Heart left ventricle (tissue), 16 donors: ENCODE measurements at regions not wholly inside any gene's neighbourhood (a gene's known extent, or its start where the extent isn't known, plus 50 kb on each side); places are given as distances from the start of the nearest gene placed in this dataset.

Experiments
- ATAC-seq, 4 donors: fragments of 200-7000 bp; cut with Tn5 transposase; one replicate each; pipeline ENCODE4 v1.9.1; 2020 to 2022; ENCODE audit warnings: moderate library complexity in 4 of 4, mild to moderate bottlenecking in 3 of 4, moderate number of reproducible peaks in 1 of 4
- DNase-seq, 5 donors: peaks; one replicate each; pipeline ENCODE4 v3.0.0-alpha.2; 2020
- H3K27ac ChIP-seq, 12 donors: fragments of 200-600 bp; sonication (generic) in 4 of 12; one replicate each; pipeline versions ENCODE4 v1.5.0 to v1.8.0; 2016 to 2022; ENCODE audit warnings: mild to moderate bottlenecking in 2 of 12
- H3K27me3 ChIP-seq, 9 donors: fragments of 200-600 bp; sonication (generic) in 2 of 9; one replicate each; pipeline versions ENCODE4 v1.5.1 to v1.8.0; 2016 to 2022; ENCODE audit warnings: mild to moderate bottlenecking in 3 of 9
- H3K36me3 ChIP-seq, 9 donors: fragments of 200-600 bp; sonication (generic) in 2 of 9; one replicate each; pipeline versions ENCODE4 v1.5.0 to v1.8.0; 2018 to 2022; ENCODE audit warnings: mild to moderate bottlenecking in 2 of 9
- H3K4me1 ChIP-seq, 12 donors: fragments of 200-600 bp; sonication (generic) in 4 of 12; one replicate each; pipeline versions ENCODE4 v1.5.0 to v1.8.0; 2016 to 2022; ENCODE audit warnings: mild to moderate bottlenecking in 3 of 12
- H3K4me3 ChIP-seq, 12 donors: fragments of 200-600 bp; sonication (generic) in 4 of 12; one replicate each; pipeline versions ENCODE4 v1.5.0 to v1.8.0; 2017 to 2022; ENCODE audit warnings: mild to moderate bottlenecking in 9 of 12, moderate library complexity in 4 of 12
- H3K9me3 ChIP-seq, 12 donors: fragments of 200-600 bp; sonication (generic) in 4 of 12; one replicate each; pipeline versions ENCODE4 v1.5.0 to v1.8.0; 2016 to 2022; ENCODE audit warnings: mild to moderate bottlenecking in 1 of 12
- CTCF ChIP-seq, 12 donors: fragments of 200-600 bp; sonication (generic) in 4 of 12; IDR thresholded peaks; one replicate each; pipeline versions ENCODE4 v1.5.0 to v1.8.0; 2018 to 2022; ENCODE audit warnings: antibody characterized with exemption in 12 of 12, mild to moderate bottlenecking in 5 of 12
- POLR2A ChIP-seq, 2 donors: fragments of 450-650 bp; IDR thresholded peaks; one replicate each; pipeline ENCODE4 v1.6.1; 2017; ENCODE audit warnings: antibody characterized with exemption in 2 of 2, mild to moderate bottlenecking in 2 of 2, moderate library complexity in 2 of 2
- WGBS, 4 donors: extraction: QIAGEN DNeasy Blood & Tissue Kit in 2 of 4; methylation state at CpG; one replicate each; pipeline versions ENCODE4 v1.1.5 to v1.1.7; 2013 to 2018; 5-methylcytosine and 5-hydroxymethylcytosine counted together
- intact Hi-C, 10 donors: fragments of 100-400 bp; cut with DNase I; formaldehyde crosslinking; loops; one replicate each; pipeline versions ENCODE4 v1.11.1 to v1.14.2; 2022
- donor health status: ischemic (EF 13 %, LVEDD 7.1; RV severe dilation, severe dysfunction).
- donor health status: healthy with polysubstance abuse.
- donor health status: DM: no; HTN: yes; CAD: no.
- donor health status: DM: no; HTN: no; CAD: no.
- donor health status: ischemic (EF 25% LVEDD 6.9; RV normal size, moderate dysfunction).
- donor health status: ischemic (EF 25% LVEDD 5.7; RV mildly dilated, moderate dysfunction).
- donor health status: healthy.
- donor health status: DM: yes; HTN: yes; CAD: no.
- donor health status: ischemic (EF 35%, LVEDD 5.7; RV mildly dilated, moderate dysfunction).
- donor health status: nonischemic (EF 11% LVEDD 7.7; RV severe dilation, severe dysfunction).
- donor health status: DM: yes; HTN: yes; CAD: no.
- donor health status: PGD.
- donor health status: ischemic (EF 29% LVEDD 5.4; RV normal size, mild dysfunction).
- donor health status: nonischemic (EF 23%, LVEDD 6.1; RV moderate dilation, normal function).

DNA sequence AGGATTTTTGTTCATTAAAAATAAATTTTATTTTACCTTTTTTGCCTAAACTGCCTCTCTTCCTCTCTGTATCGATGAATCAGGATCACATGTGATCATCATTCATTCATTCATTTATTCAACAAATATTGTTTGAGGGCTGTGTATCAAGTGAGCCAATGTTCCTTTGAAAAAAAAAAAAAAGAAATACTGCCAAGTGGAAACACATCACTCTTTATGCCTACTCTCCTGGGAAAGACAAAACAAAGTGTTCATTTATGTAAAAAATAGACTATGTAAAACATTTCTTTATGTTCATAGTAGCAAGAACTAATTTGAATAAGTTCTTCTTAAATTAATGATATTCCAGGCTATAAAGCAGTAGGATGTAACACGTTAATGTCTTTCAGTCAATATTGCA lies 233.1 kb downstream of the POSTN start:
- TF ChIP-seq CTCF (IDR thresholded peaks at IDR 0.05): no peak
- TF ChIP-seq POLR2A (IDR thresholded peaks at IDR 0.05): no peak
- Histone ChIP-seq H3K27me3 (no peaks in the 10 kb centered on the region), H3K9me3 (no peaks in the 10 kb centered on the region), H3K4me1 (peaks cover 0 to 3% (median 0%) of the 10 kb centered on the region in 12 donors), H3K4me3 (no peak overlapping the region), H3K36me3 (no peaks in the 10 kb centered on the region), H3K27ac (no peak overlapping the region)
- no peak for ATAC-seq
- 80 to 89% (median 85%) methylated on average over 2 of the region's 2 CpGs for WGBS, 4 donors
- DNase-seq: no peak
- intact Hi-C loops: no loop called here

DNA sequence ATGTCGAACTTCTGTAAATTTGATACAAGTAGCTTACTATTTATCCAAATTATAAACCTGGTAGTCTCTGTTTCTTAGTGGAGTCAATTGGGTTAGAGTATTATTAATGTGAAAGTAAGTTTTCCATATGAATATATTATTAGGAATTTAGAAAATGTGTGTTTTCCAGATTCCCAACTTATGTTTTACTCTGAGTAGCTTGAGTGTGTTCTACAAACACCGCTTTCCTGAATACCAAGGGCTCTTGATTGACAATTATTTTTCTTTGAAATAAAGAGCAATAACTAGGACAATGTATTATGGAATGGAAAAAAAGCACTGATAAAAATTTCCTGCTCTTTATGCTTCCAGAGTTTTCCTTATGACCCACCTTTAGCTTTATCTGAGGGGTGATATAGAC lies 233.6 kb downstream of the POSTN start:
- TF ChIP-seq POLR2A (IDR thresholded peaks at IDR 0.05) (no peak), CTCF (IDR thresholded peaks at IDR 0.05) (no peak)
- no peaks in the 10 kb centered on the region for H3K36me3 ChIP-seq
- no peak for DNase-seq
- intact Hi-C loops: no loop called here
- no peaks in the 10 kb centered on the region for H3K27me3 ChIP-seq
- H3K9me3 ChIP-seq: no peaks in the 10 kb centered on the region
- H3K4me3 ChIP-seq: no peak overlapping the region
- ATAC-seq: no peak
- peaks cover 0 to 3% (median 0%) of the 10 kb centered on the region in 12 donors for H3K4me1 ChIP-seq
- 82 to 95% (median 93%) methylated on average over 2 of the region's 2 CpGs for WGBS, 4 donors
- no peak overlapping the region for H3K27ac ChIP-seq

GRCh38 chr13:37364007-37364406 lies 234.6 kb downstream of the POSTN start:
- intact Hi-C loops: no loop called here
- DNase-seq: no peak
- 76 to 89% (median 83%) methylated on average over 1 of the region's 1 CpG for WGBS, 4 donors
- ATAC-seq: peak in 2 of 4 donors; percentile 42 to 81
- H3K9me3 ChIP-seq: no peaks in the 10 kb centered on the region
- TF ChIP-seq CTCF (IDR thresholded peaks at IDR 0.05) (no peak), POLR2A (IDR thresholded peaks at IDR 0.05) (no peak)
- peaks cover 0 to 3% (median 0%) of the 10 kb centered on the region in 12 donors for H3K4me1 ChIP-seq
- H3K27ac ChIP-seq: no peak overlapping the region
- H3K27me3 ChIP-seq: no peaks in the 10 kb centered on the region
- no peaks in the 10 kb centered on the region for H3K36me3 ChIP-seq
- no peak overlapping the region for H3K4me3 ChIP-seq

- intact Hi-C loops: no loop called here
- Histone ChIP-seq H3K27ac (no peak overlapping the region), H3K4me3 (no peak overlapping the region), H3K27me3 (no peaks in the 10 kb centered on the region), H3K4me1 (peaks cover 0 to 3% (median 0%) of the 10 kb centered on the region in 12 donors), H3K36me3 (no peaks in the 10 kb centered on the region), H3K9me3 (no peaks in the 10 kb centered on the region)
- 86 to 90% (median 89%) methylated on average over 3 of the region's 3 CpGs for WGBS, 4 donors
- ATAC-seq: no peak
- DNase-seq: no peak
- TF ChIP-seq POLR2A (IDR thresholded peaks at IDR 0.05): no peak
- TF ChIP-seq CTCF (IDR thresholded peaks at IDR 0.05): no peak
Observed at GRCh38 chr13:37361608-37362007, 237.0 kb downstream of the POSTN start.
